ENCODE measurements at regions not wholly inside any gene's neighbourhood (a gene's known extent, or its start where the extent isn't known, plus 50 kb on each side); places are given as distances from the start of the nearest gene placed in this dataset.

DNA sequence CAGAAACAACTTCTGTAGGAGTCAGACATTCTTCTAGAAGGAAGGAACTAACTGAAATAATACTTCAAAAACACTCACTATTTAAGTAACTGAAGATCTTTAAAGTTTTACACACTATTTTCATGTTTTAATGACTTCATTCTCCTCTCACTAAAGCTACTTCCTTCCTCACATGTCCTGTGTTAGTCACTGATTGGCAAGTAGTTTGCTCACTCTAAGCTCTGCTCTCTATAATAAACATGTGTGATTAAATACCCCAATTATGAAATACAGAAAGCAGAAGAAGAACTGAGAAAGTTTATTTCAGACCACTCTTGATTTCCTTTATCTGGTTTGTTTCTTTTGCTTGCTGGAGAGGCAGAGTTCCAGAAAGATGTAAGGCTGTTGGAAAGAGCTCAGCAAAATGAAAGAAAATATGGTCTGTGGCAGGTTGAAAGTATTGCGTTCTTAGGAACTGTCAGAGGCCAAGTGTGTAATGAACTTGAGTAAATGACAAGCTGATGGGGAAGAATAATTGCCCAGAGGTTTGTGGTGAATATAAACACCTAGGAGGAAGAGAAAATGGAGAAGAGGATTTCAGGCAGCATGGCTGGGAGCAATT lies 522.0 kb upstream of the SEL1L start:
- no peak for TF ChIP-seq CBFB (CRISPR knock-in tag; IDR thresholded peaks at IDR 0.05; ENCODE audit: low read depth)
- TF ChIP-seq, protein P1, sequence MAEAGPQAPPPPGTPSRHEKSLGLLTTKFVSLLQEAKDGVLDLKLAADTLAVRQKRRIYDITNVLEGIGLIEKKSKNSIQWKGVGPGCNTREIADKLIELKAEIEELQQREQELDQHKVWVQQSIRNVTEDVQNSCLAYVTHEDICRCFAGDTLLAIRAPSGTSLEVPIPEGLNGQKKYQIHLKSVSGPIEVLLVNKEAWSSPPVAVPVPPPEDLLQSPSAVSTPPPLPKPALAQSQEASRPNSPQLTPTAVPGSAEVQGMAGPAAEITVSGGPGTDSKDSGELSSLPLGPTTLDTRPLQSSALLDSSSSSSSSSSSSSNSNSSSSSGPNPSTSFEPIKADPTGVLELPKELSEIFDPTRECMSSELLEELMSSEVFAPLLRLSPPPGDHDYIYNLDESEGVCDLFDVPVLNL (CRISPR knock-in tag; IDR thresholded peaks at IDR 0.05; ENCODE audit: borderline replicate concordance, low read depth) = no peak
- no peak for TF ChIP-seq ZNF423 (CRISPR knock-in tag; IDR thresholded peaks at IDR 0.05)
- no peak for TF ChIP-seq AR (CRISPR knock-in tag; IDR thresholded peaks at IDR 0.05)
- H3K4me1 Mint-ChIP-seq = peaks cover 16% of the 10 kb centered on the region

GRCh38 chr14:82060219-82060618 lies 526.6 kb upstream of the SEL1L start:
- CTCF ChIA-PET = interaction anchor here (0.7 to 1.0 kb wide), 3 partner anchors 10 to 51 kb away, joined by 3 to 6 read pairs (median 4); no protein-coding TSS in a partner anchor
- Mint-ChIP-seq H3K36me3 (peaks cover 10% of the 10 kb centered on the region), H3K9me3 (peaks cover 35% of the 10 kb centered on the region), H3K4me3 (no peak overlapping the region), H3K27ac (peak overlapping the region; percentile 78), H3K4me1 (peaks cover 23% of the 10 kb centered on the region), H3K27me3 (ENCODE audit: low read depth) (peaks cover 4% of the 10 kb centered on the region)
- ATAC-seq = peak; percentile 98
- no peak for DNase-seq (ENCODE audit: low spot score)
- POLR2A ChIA-PET = no interaction called here
- no peak for TF ChIP-seq MLX (CRISPR knock-in tag; IDR thresholded peaks at IDR 0.05)
- TF ChIP-seq SMAD3 (CRISPR knock-in tag; IDR thresholded peaks at IDR 0.05; ENCODE audit: borderline replicate concordance) = no peak
- TF ChIP-seq USF1 (CRISPR knock-in tag; IDR thresholded peaks at IDR 0.05) = peak; percentile 63
- 0 out of 2 replicates have a peak, but pooled peaks have one; percentile 26 for TF ChIP-seq NFE2L1 (CRISPR knock-in tag; IDR thresholded peaks at IDR 0.05)
- no peak for TF ChIP-seq FOXP1 (CRISPR knock-in tag; IDR thresholded peaks at IDR 0.05; ENCODE audit: borderline replicate concordance)
- no peak for TF ChIP-seq NFATC4 (CRISPR knock-in tag; IDR thresholded peaks at IDR 0.05)
- no peak for TF ChIP-seq CDX4 (CRISPR knock-in tag; IDR thresholded peaks at IDR 0.05; ENCODE audit: borderline replicate concordance)
- TF ChIP-seq, protein P2, sequence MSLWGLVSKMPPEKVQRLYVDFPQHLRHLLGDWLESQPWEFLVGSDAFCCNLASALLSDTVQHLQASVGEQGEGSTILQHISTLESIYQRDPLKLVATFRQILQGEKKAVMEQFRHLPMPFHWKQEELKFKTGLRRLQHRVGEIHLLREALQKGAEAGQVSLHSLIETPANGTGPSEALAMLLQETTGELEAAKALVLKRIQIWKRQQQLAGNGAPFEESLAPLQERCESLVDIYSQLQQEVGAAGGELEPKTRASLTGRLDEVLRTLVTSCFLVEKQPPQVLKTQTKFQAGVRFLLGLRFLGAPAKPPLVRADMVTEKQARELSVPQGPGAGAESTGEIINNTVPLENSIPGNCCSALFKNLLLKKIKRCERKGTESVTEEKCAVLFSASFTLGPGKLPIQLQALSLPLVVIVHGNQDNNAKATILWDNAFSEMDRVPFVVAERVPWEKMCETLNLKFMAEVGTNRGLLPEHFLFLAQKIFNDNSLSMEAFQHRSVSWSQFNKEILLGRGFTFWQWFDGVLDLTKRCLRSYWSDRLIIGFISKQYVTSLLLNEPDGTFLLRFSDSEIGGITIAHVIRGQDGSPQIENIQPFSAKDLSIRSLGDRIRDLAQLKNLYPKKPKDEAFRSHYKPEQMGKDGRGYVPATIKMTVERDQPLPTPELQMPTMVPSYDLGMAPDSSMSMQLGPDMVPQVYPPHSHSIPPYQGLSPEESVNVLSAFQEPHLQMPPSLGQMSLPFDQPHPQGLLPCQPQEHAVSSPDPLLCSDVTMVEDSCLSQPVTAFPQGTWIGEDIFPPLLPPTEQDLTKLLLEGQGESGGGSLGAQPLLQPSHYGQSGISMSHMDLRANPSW (CRISPR knock-in tag; conservative IDR thresholded peaks at IDR 0.05; ENCODE audit: low read depth) = no peak
- TF ChIP-seq, protein P3, sequence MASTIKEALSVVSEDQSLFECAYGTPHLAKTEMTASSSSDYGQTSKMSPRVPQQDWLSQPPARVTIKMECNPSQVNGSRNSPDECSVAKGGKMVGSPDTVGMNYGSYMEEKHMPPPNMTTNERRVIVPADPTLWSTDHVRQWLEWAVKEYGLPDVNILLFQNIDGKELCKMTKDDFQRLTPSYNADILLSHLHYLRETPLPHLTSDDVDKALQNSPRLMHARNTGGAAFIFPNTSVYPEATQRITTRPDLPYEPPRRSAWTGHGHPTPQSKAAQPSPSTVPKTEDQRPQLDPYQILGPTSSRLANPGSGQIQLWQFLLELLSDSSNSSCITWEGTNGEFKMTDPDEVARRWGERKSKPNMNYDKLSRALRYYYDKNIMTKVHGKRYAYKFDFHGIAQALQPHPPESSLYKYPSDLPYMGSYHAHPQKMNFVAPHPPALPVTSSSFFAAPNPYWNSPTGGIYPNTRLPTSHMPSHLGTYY (CRISPR knock-in tag; IDR thresholded peaks at IDR 0.05) = no peak
- no peak for TF ChIP-seq EMX1 (CRISPR knock-in tag; IDR thresholded peaks at IDR 0.05)
- TF ChIP-seq, protein P4, sequence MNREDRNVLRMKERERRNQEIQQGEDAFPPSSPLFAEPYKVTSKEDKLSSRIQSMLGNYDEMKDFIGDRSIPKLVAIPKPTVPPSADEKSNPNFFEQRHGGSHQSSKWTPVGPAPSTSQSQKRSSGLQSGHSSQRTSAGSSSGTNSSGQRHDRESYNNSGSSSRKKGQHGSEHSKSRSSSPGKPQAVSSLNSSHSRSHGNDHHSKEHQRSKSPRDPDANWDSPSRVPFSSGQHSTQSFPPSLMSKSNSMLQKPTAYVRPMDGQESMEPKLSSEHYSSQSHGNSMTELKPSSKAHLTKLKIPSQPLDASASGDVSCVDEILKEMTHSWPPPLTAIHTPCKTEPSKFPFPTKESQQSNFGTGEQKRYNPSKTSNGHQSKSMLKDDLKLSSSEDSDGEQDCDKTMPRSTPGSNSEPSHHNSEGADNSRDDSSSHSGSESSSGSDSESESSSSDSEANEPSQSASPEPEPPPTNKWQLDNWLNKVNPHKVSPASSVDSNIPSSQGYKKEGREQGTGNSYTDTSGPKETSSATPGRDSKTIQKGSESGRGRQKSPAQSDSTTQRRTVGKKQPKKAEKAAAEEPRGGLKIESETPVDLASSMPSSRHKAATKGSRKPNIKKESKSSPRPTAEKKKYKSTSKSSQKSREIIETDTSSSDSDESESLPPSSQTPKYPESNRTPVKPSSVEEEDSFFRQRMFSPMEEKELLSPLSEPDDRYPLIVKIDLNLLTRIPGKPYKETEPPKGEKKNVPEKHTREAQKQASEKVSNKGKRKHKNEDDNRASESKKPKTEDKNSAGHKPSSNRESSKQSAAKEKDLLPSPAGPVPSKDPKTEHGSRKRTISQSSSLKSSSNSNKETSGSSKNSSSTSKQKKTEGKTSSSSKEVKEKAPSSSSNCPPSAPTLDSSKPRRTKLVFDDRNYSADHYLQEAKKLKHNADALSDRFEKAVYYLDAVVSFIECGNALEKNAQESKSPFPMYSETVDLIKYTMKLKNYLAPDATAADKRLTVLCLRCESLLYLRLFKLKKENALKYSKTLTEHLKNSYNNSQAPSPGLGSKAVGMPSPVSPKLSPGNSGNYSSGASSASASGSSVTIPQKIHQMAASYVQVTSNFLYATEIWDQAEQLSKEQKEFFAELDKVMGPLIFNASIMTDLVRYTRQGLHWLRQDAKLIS (CRISPR knock-in tag; IDR thresholded peaks at IDR 0.05; ENCODE audit: borderline replicate concordance) = no peak
- TF ChIP-seq, protein P5, sequence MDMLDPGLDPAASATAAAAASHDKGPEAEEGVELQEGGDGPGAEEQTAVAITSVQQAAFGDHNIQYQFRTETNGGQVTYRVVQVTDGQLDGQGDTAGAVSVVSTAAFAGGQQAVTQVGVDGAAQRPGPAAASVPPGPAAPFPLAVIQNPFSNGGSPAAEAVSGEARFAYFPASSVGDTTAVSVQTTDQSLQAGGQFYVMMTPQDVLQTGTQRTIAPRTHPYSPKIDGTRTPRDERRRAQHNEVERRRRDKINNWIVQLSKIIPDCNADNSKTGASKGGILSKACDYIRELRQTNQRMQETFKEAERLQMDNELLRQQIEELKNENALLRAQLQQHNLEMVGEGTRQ (CRISPR knock-in tag; IDR thresholded peaks at IDR 0.05) = peak; percentile 79
- TF ChIP-seq, protein P6, sequence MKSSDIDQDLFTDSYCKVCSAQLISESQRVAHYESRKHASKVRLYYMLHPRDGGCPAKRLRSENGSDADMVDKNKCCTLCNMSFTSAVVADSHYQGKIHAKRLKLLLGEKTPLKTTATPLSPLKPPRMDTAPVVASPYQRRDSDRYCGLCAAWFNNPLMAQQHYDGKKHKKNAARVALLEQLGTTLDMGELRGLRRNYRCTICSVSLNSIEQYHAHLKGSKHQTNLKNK (CRISPR knock-in tag; IDR thresholded peaks at IDR 0.05) = no peak
- TF ChIP-seq ESRRA (CRISPR knock-in tag; IDR thresholded peaks at IDR 0.05; ENCODE audit: borderline replicate concordance) = no peak

More for the DNA sequence above, 522.0 kb upstream of the SEL1L start:
- Mint-ChIP-seq H3K36me3 (no peaks in the 10 kb centered on the region), H3K9me3 (peaks cover 10% of the 10 kb centered on the region), H3K4me3 (no peak overlapping the region), H3K27me3 (ENCODE audit: low read depth) (no peaks in the 10 kb centered on the region), H3K27ac (no peak overlapping the region)
- ChIA-PET POLR2A (no interaction called here), CTCF (no interaction called here)
- ATAC-seq = no peak
- no peak for DNase-seq (ENCODE audit: low spot score)

Data from WTC11 (cell line).